Gastrocnemius medialis (tissue), 4 donors: ENCODE measurements at regions not wholly inside any gene's neighbourhood (a gene's known extent, or its start where the extent isn't known, plus 50 kb on each side); places are given as distances from the start of the nearest gene placed in this dataset.

ENCODE experiments used
- ATAC-seq, 2 donors: fragments of 150-250 bp; one replicate each; pipeline ENCODE4 v1.9.1; 2016
- DNase-seq, 2 donors: peaks; one replicate each; pipeline ENCODE4 v3.0.0-alpha.2; 2019
- H3K27ac ChIP-seq, 4 donors: fragments of 200-600 bp; sonication (generic); 1 replicate in 1 of 4; 2 replicates in 3 of 4; pipeline ENCODE4 v1.5.1; 2016 to 2018; ENCODE audit warnings: mild to moderate bottlenecking in 2 of 4, moderate library complexity in 1 of 4
- H3K27me3 ChIP-seq, 3 donors: fragments of 200-600 bp; sonication (generic) in 2 of 3; 1 replicate in 1 of 3; 2 replicates in 2 of 3; pipeline versions ENCODE4 v1.5.1 to v1.6.0; 2016 to 2019; ENCODE audit warnings: mild to moderate bottlenecking in 1 of 3, moderate library complexity in 1 of 3
- H3K36me3 ChIP-seq, 2 donors: fragments of 200-600 bp; sonication (generic) in 1 of 2; one replicate each; pipeline ENCODE4 v1.5.1; 2017 to 2018
- H3K4me1 ChIP-seq, 2 donors: fragments of 200-600 bp; sonication (generic) in 1 of 2; one replicate each; pipeline ENCODE4 v1.5.1; 2016 to 2017; ENCODE audit warnings: mild to moderate bottlenecking in 2 of 2
- H3K4me3 ChIP-seq, 4 donors: fragments of 200-600 bp; sonication (generic) in 3 of 4; 1 replicate in 1 of 4; 2 replicates in 3 of 4; pipeline ENCODE4 v1.5.1; 2016 to 2019; ENCODE audit warnings: mild to moderate bottlenecking in 2 of 4
- H3K9me3 ChIP-seq, 3 donors: fragments of 200-600 bp; sonication (generic) in 2 of 3; 1 replicate in 1 of 3; 2 replicates in 2 of 3; pipeline ENCODE4 v1.5.1; 2016 to 2019
- POLR2A ChIP-seq, 2 donors: fragments of 450-650 bp; IDR thresholded peaks; one replicate each; pipeline ENCODE4 v1.6.1; 2017; ENCODE audit warnings: antibody characterized with exemption in 2 of 2, mild to moderate bottlenecking in 2 of 2, moderate library complexity in 2 of 2
- in situ Hi-C, 4 donors: fragments of 200-750 bp; cut with MboI; loops; one replicate each; pipeline versions ENCODE4 v1.15.0 to v1.8.0; 2017; ENCODE audit warnings: low sequenced_read_pairs in 4 of 4
- intact Hi-C: fragments of 100-400 bp; cut with DNase I; formaldehyde crosslinking; loops from one replicate; pipeline ENCODE4 v1.15.1; 2023; ENCODE audit warnings: low total_unique reads
- TF ChIP-seq, protein P1 (sequence below), 5 experiments: fragments of 450-650 bp in 3 of 5; fragments of 200-600 bp in 2 of 5; sonication (generic) in 2 of 5; IDR thresholded peaks in 4 of 5; conservative IDR thresholded peaks in 1 of 5; 1 replicate in 4 of 5; 2 replicates in 1 of 5; pipeline ENCODE4 v1.5.1; 2016 to 2019; ENCODE audit warnings: antibody characterized with exemption in 5 of 5, mild to moderate bottlenecking in 3 of 5, moderate library complexity in 3 of 5

DNA sequence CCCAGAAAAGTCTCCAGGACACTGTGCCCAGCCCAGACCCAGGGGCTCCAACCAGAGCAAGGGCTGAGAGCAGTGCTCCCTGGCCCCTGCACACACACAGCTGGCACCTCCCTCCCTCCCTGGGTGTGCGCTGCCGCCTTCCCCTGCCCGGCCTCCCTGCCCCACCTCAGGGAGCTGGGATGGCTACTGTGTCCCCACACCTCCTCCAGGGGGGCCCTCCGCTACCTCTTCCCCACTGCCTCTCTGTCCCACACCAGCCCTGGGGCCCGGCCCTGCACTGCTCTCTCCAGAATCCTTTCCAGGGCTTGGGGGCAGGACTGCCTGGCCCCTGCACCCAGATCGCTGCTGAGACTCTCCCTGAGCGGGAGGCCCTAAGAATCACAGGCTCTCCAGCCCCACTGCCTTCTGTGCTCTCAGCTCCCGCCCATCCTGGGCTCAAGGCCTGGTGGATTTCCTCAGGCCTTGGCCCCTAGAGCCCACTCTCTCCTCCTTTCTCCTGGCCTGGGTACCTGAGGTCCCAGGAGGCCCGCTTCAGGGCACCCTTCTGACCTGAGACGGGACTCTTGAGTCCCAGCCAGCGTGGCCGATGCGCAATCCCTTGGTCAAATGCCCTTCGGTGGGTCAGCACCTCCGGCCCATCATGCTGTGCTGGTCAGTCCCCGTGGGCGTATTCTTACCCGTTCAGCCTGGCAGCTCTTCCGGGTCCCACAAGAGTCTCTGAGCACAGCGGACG is 276.8 kb upstream of the HDAC4 start:
- no peak for DNase-seq

DNA sequence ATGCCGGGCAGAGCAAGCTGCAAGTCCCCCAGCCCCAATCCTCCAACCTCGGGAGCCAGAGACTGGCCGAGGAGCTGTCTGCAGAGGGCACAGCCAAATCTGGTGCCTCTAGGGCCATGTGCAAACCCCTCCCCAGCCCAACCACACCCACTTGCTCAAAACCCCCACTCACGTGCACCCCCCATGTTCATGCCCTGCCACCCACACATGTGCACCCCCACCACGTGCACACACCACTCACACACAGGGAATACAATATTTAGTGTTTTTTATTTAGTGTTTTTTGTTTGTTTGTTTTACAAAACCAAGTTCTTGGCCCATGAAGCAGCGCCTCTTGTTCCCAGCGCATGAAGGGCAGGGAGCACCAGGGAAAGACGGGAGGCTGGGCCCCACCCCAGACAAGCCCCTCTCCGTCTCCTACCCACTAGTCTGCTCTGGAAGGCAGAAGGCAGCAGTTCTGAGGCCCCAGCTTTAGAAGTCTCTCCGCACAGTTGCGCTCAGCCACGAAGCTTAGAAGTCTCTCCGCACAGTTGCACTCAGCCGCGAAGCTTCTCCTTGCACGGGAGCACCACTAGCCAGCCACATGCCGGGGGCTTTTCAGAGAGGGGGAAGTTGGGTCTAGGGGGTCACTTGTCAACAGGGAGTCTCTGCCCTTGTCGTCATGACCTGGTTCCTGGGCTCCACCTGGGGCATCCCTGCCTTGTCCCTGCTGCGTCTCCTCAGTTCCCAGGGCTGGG is 276.1 kb upstream of the HDAC4 start:
- intact Hi-C loops = no loop called here
- TF ChIP-seq, protein P1, sequence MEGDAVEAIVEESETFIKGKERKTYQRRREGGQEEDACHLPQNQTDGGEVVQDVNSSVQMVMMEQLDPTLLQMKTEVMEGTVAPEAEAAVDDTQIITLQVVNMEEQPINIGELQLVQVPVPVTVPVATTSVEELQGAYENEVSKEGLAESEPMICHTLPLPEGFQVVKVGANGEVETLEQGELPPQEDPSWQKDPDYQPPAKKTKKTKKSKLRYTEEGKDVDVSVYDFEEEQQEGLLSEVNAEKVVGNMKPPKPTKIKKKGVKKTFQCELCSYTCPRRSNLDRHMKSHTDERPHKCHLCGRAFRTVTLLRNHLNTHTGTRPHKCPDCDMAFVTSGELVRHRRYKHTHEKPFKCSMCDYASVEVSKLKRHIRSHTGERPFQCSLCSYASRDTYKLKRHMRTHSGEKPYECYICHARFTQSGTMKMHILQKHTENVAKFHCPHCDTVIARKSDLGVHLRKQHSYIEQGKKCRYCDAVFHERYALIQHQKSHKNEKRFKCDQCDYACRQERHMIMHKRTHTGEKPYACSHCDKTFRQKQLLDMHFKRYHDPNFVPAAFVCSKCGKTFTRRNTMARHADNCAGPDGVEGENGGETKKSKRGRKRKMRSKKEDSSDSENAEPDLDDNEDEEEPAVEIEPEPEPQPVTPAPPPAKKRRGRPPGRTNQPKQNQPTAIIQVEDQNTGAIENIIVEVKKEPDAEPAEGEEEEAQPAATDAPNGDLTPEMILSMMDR (IDR thresholded peaks at IDR 0.05 in 4 of 5, conservative IDR thresholded peaks at IDR 0.05 in 1 of 5) = no peak
- no peak for TF ChIP-seq POLR2A (IDR thresholded peaks at IDR 0.05)
- no peak overlapping the region for H3K4me3 ChIP-seq
- H3K36me3 ChIP-seq = no peaks in the 10 kb centered on the region
- no peak overlapping the region for H3K27ac ChIP-seq
- no peaks in the 10 kb centered on the region for H3K27me3 ChIP-seq
- ATAC-seq = no peak
- H3K9me3 ChIP-seq = no peaks in the 10 kb centered on the region
- in situ Hi-C loops = no loop called here
- no peaks in the 10 kb centered on the region for H3K4me1 ChIP-seq
- DNase-seq = no peak

More for the DNA sequence above, 276.8 kb upstream of the HDAC4 start:
- Histone ChIP-seq H3K36me3 (no peaks in the 10 kb centered on the region), H3K27me3 (no peaks in the 10 kb centered on the region), H3K27ac (no peak overlapping the region), H3K4me3 (no peak overlapping the region), H3K9me3 (no peaks in the 10 kb centered on the region), H3K4me1 (no peaks in the 10 kb centered on the region)
- in situ Hi-C loops (no loop called here), intact Hi-C loops (no loop called here)
- no peak for ATAC-seq
- TF ChIP-seq, protein P1 (IDR thresholded peaks at IDR 0.05 in 4 of 5, conservative IDR thresholded peaks at IDR 0.05 in 1 of 5) = no peak
- no peak for TF ChIP-seq POLR2A (IDR thresholded peaks at IDR 0.05)

DNA sequence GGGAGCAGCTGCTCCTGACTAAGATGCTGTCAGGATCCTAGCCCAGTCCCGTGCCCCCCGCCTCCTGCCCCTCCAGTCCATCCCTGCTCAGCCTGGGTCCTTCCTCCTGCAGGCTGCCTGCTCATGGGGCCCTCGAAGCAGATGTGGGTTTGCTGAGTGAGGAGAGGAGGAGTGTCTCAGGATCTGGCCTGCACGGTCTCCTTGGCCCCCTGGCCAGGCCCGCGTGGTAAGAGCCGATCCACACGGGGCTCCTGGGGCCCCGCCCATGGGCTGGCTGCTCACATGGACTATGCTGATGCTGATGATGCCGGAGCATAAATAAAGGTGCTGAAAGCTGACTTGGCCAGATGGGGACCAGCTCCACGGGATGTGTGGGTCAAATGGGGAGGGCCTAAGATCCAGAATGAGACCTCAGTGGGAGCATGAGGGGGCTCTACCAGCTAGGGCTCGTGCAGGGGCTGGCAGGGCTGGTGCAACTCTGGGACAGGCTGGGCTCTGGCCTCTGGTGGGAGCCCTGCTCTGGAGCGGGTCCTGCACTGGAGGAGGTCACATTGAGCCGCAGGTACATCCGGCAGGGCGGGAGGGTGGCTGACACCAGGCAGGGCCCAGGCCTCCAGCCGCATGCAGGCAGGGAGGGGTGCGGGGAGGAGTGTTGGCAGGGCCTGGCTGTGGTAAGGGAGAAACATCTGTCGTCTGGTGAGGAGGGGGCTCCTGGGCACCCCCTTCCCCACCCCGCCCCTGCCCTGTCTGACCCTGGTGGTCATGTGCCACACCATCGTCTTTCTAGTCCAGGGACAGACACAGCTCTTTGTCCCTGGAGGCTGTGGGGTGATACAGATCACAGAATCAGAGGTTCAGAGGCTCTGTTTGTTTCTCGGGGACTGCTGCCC is 275.3 kb upstream of the HDAC4 start:
- intact Hi-C loops = no loop called here
- H3K4me1 ChIP-seq = no peaks in the 10 kb centered on the region
- TF ChIP-seq, protein P1 (IDR thresholded peaks at IDR 0.05 in 4 of 5, conservative IDR thresholded peaks at IDR 0.05 in 1 of 5) = no peak
- no peak for TF ChIP-seq POLR2A (IDR thresholded peaks at IDR 0.05)
- no peaks in the 10 kb centered on the region for H3K9me3 ChIP-seq
- ATAC-seq (no peak), DNase-seq (no peak)
- no peaks in the 10 kb centered on the region for H3K36me3 ChIP-seq
- in situ Hi-C loops = no loop called here
- no peak overlapping the region for H3K4me3 ChIP-seq
- no peaks in the 10 kb centered on the region for H3K27me3 ChIP-seq
- no peak overlapping the region for H3K27ac ChIP-seq

DNA sequence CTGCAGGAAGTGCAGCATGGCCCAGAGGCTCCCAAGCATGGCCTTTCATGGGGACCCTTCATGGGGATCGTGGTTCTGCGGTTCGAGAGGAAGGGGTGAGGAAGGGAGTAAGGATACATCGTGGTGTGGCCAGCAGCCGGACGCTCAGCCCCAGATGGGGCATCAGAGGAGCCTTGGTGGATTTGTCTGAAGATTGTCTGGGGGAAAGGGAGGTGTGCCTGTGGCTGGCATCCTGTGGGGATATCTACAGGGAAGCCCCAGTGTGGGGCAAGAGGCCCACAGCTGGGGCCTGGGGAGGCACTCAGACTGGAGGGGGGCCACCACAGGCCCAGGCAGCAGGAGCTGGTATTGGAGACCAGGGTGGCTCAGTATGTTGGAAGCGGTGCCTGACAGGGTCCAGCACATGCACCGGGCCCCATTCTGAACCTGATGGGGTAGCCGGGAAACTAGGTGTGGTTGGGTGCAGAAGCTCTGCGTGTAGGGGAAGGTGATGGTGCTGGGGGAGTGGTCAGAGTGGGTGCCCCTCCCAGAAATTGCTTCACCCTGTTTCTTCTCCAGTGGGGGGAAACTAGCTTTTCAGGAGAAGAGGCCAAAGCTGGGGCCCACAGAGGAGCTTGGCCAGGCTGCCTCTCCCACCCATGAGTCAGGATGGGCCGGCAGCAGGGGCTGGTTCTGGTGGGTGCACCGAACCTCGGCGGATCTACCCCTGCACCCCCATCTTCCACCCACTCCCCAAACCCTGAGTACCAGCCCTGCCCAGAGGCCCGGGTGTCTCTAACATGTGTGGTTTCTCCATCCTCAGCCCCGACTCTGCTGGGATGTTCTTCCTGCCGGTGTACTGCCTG is 274.4 kb upstream of the HDAC4 start:
- DNase-seq (no peak), ATAC-seq (no peak)
- H3K9me3 ChIP-seq = no peaks in the 10 kb centered on the region
- no peaks in the 10 kb centered on the region for H3K4me1 ChIP-seq
- no peak overlapping the region for H3K27ac ChIP-seq
- intact Hi-C loops = no loop called here
- H3K27me3 ChIP-seq = no peaks in the 10 kb centered on the region
- TF ChIP-seq, protein P1 (IDR thresholded peaks at IDR 0.05 in 4 of 5, conservative IDR thresholded peaks at IDR 0.05 in 1 of 5) = no peak
- TF ChIP-seq POLR2A (IDR thresholded peaks at IDR 0.05) = no peak
- H3K4me3 ChIP-seq = no peak overlapping the region
- no peaks in the 10 kb centered on the region for H3K36me3 ChIP-seq
- in situ Hi-C loops = no loop called here
